HG02973 (cell line): ENCODE measurements at regions not wholly inside any gene's neighbourhood (a gene's known extent, or its start where the extent isn't known, plus 50 kb on each side); places are given as distances from the start of the nearest gene placed in this dataset.

ENCODE experiments used
- ATAC-seq: cut with Tn5 transposase; IDR thresholded peaks from one replicate; pipeline ENCODE4 v1.9.1; 2021; ENCODE audit warnings: moderate library complexity; ENCODE audit not compliant: unreplicated experiment

DNA sequence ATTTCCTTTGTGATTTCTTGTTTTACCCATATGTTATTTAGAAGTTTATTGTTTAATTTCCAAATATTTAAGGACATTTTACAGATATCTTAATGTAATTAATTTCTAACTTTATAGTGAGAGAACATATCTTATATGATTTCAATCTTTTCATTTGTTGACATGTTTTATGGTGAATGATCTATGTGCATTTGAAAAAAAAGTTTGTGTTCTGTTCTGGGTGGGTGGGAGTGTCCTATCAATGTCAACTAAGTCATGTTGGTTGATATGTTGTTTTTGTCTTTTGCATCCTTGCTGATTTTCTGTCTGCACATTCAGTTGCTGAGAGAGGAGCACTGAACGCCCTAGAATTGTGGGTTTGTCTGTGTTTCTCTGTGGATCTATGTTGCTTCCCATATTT is 50.3 kb upstream of the CBFA2T3 start:
- no peak for ATAC-seq

DNA sequence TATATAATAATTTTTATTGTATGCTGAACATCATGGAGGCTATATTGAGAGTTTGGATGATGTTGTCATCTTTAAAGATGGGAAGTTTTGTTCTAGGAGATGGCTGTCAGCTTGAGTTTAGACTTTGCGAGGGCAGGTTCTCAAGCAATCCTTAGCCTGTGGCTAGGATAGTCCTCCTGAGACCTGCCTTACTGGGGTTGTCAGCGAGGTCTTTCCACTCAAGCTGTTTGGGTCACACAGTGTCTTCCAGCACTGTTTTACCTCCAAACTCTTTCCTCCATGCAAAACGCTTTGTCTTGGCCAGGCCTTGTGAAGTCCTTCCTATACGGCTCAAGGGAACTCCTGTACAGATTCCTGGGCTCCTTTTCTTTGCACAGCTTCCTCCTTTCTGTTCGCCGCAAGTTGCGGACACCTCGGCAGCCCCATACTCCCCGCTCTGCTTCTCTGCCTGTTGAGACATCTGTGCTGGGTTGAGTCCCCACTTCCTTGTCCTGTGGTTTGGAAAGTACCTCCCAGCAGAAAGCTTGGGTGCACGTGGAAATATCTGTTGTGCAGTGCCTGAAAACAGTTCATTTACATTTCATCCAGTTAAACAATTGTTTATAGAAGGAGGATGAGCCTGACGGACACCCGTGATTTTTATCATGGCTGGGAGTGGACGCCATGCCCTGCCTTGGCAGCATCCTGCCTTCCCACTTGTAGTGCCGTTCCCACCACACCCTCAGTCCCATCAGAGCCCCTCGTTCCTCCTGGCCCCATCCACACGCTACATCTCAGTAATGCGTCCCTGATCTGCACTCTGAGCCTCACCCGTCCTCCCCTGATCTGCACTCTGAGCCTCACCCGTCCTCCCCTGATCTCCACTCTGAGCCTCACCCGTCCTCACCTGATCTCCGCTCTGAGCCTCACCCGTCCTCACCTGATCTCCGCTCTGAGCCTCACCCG is 55.0 kb upstream of the CBFA2T3 start:
- peak; percentile 78 for ATAC-seq

DNA sequence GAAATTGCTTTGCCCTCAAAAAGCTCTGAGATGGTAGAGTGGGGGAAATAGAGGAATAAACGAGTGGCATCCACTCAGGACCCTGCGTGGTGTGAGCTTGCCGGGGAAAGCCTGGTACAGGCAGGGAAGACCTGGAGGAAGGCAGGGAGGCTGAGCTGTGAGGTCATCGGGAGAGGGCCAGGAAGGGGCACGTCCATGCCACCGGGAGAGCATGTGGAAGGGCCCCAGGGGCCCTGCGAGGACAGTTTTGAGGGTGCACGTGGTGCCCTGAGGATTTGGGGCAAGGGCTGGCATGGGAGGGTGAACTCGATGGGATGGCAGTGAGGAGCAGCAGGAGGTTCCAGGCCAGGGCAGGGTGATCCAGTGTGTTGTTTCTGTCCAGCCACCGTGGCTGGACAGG is 56.3 kb upstream of the CBFA2T3 start:
- no peak for ATAC-seq

- ATAC-seq, result no peak
Measured at GRCh38 chr16:89033796-89034572, 57.0 kb upstream of the CBFA2T3 start.

- no peak for ATAC-seq
Measured at GRCh38 chr16:89034573-89034961, 57.6 kb upstream of the CBFA2T3 start.

GRCh38 chr16:89034971-89035668 is 58.1 kb upstream of the CBFA2T3 start:
- no peak for ATAC-seq

GRCh38 chr16:89035669-89036570 is 57.7 kb upstream of the ACSF3 start:
- ATAC-seq, result no peak

- no peak for ATAC-seq
Measured at GRCh38 chr16:89036776-89037175, 56.9 kb upstream of the ACSF3 start.

DNA sequence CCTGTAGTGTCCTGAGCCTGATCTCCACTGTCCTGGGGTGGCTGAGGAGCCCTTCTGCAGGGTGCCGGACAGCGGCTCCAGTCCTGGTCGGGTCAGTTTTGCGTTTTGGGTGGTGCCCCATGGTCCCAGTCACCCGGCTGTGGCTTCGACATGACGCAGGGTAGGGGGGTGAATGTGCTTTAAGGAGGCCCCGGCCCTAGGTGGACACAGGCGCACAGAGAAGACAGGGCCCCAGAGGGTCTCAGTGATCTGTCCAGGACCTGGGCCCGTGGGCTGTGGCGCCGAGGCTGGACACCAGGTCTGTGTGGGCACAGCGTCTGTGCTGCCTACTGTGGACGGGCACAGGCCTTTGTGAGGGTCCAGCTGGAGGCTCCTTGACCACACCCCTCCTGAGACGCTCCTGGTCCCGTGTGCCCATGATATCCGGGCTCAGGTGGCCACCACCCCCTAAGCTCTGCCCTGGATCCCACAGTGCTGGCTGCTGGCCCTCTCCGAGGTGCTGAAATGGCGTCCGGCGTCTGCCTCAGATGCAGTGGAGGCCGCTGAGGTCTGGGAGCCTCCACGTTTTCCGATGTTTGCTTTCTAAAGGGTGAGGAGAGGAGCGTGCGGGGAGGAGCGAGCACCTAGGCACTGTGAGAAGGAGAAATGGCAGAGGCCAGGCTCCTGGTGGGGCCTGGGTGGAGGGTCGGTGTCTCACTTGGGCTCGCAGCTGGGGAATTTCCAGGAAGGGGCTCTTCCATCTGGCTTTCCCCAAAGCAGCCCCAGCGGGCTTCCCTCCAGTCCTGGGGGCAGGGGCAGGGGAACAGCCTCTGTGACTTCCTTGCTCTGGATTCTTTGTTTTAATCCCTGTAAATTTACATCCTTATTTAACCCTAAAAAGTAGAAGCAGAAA is 56.1 kb upstream of the ACSF3 start:
- no peak for ATAC-seq

GRCh38 chr16:89038221-89038721 is 55.4 kb upstream of the ACSF3 start:
- no peak for ATAC-seq

DNA sequence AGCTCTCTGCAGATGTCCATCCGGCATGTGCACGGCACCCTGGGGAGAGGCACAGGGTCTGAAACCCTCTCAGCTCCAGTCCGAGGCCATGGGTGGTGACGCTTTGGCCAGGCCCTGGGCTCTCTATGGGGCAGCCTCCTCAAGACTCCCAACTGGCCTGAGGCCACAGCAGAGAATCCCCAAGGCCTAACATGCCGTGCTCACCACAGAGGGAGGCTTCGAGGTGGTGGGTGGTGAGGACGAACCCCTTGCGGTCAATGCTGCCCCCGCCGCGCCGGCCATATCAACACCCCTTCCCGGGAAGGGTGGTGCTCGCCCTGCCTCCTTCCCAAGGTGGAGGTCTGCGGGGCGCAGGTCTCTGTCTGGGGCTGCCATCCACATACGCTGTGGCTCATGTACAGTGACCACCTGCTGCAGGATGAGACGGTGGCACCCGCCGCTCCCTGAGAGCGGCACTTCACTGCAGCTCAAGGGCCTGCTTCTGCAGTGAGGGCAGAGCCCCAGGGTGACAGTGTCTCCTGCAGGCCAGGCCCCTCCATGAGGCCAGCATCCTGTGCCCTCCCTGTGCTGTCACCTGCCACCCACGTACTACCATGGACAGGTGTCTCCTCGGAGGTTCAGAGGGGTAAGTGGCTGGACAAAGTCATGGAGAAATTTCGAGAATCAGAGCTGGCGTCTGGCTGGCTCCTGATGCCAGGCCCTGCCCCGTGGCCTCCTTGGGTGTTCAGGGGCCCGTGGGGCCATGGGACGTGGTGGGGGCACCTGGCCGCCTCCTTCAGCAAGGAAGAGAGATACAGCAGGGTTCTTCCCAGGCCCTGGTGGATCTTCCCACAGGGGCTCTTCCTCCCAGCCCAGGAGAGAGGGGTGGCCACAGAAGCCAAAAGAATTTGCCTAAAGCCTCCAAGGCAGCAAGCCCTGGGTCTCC is 54.6 kb upstream of the ACSF3 start:
- no peak for ATAC-seq

- no peak for ATAC-seq
Measured at GRCh38 chr16:89039756-89040155, 53.9 kb upstream of the ACSF3 start.

- no peak for ATAC-seq
Measured at GRCh38 chr16:89040391-89040790, 53.3 kb upstream of the ACSF3 start.

DNA sequence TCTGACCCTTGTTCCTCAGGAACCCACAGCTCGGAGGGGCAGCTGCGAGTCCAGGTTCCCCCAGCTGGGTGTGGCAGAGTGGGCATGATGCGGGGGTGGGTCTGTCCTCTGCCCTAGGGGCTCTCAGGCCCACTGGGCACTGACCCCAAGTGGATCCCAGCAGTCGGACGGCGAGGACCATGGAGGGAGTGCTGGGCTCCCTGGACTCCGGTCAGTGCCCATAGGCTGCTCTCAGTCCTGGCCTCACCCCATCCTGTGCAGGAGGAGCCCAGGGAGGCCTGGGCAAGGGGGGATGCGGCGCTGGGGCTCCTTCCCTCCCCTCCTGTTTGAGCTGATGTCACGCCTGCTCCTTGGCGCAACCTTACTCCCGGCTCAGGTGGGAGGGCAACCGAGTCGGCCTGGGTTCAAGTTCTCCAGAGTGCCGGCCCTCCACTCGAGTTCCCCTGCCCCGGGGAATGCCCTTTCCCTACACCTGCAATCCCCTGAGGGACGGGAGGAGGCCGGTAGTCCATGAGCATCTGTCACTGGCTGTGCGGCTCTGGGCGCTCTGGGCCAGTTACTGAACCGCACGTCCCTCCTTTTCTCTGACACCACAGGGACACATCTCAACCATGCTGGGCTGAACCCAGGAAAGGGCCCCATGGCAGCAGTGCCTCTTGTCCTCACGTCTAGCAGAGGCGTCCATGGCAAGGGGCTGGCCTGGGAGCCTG is 52.6 kb upstream of the ACSF3 start:
- ATAC-seq, result no peak

DNA sequence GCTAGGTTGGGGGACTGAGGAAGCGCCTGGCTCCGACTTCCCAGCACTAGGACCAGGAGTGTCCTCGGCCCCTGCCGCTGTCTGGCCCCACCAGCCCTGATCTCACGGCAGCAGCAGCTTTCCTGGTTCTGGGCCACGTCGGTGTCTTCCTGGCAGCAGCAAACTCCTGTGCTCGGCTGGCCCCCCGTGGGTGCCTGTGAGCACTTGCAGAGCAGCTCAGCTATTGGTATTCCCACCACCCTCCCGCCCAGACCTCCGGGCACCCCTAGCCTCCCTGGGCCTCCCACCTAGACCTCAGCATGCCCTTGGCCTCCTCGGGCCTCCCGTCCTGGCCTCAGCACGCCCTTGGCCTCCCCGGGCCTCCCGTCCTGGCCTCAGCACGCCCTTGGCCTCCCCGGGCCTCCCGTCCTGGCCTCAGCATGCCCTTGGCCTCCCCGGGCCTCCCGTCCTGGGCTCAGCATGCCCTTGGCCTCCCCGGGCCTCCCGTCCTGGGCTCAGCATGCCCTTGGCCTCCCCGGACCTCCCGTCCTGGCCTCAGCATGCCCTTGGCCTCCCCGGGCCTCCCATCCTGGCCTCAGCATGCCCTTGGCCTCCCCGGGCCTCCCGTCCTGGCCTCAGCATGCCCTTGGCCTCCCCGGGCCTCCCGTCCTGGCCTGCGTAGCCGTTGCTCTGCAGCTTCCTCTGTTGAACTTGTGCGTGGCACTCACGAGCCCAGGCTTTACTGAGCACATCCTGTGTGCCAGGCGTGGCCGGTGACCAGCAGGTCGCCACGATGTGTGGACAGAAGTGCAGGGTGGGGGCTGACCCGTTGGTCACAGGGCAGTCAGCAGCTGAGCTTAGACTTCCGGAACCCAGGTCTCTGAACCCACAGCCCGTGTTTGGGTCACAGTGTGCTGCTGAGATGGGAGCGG is 51.8 kb upstream of the ACSF3 start:
- ATAC-seq, result no peak

DNA sequence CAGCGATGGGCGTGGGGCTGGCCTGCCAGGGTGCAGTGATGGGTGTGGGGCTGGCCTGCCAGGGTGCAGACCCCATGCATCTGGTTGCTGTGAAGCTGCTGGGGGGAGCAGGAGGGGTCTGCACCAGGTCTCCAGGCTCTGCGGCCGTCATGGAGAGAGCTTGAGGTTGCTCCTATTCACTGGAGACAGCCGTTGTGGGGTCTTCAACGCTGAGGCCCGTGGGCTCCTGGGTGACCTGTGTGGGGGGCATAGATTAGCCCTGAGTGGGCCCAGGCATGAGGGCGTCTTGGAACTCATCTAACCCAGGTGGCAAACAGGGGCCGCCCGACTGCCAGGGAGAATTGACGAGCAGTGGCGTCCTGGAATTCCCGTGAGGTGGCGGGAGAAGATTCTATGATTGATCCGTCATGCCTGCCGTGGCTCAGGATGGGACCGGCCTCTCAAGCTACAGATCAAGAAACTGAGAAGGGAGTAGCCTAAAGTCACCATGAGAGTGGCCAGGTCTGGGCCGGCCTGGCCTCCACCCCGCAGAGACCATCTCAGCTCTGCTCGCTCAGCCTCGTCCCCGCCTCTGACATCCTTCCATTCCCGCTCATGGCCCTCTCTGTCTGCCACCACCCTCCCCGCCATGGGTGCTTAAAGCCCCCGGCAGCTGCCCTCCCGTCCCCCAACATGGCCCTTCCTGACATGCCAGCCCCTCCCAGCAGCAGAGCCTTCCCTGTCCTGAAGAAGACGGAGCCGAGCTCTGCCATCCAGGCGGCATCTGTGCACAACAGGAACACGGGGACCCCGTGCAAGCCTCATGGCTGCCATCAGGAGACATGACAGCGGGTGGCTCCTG is 50.7 kb upstream of the ACSF3 start:
- no peak for ATAC-seq
